SH-SY5Y (cell line): ENCODE measurements at regions not wholly inside any gene's neighbourhood (a gene's known extent, or its start where the extent isn't known, plus 50 kb on each side); places are given as distances from the start of the nearest gene placed in this dataset.

Experiments
- GATA2 ChIP-seq: IDR thresholded peaks from 2 replicates; pipeline ENCODE4 v1.6.1; 2011; ENCODE audit warnings: mild to moderate bottlenecking, low read depth, low read length
- GATA3 ChIP-seq: IDR thresholded peaks from 2 replicates; pipeline ENCODE4 v1.6.1; 2011; ENCODE audit warnings: low read depth, mild to moderate bottlenecking, low read length, moderate library complexity

GRCh38 chr11:70769106-70769505 is 370.8 kb downstream of the CTTN start:
- no peak for TF ChIP-seq GATA3
- TF ChIP-seq GATA2 = no peak
